ENCODE measurements at regions not wholly inside any gene's neighbourhood (a gene's known extent, or its start where the extent isn't known, plus 50 kb on each side); places are given as distances from the start of the nearest gene placed in this dataset.
A peak's percentile ranks its signal among the peaks of the same experiment; 100 is the strongest.
"Not testable (repeated sequence)": the region's sequence is repeated elsewhere in the genome, so short reads cannot be mapped to it uniquely, and the experiment has no call there.

GRCh38 chrX:829145-829544, 198.6 kb downstream of the SHOX start:
- no peak for DNase-seq

GRCh38 chrX:828411-828959, 197.9 kb downstream of the SHOX start:
- DNase-seq: peak; percentile 63

DNA sequence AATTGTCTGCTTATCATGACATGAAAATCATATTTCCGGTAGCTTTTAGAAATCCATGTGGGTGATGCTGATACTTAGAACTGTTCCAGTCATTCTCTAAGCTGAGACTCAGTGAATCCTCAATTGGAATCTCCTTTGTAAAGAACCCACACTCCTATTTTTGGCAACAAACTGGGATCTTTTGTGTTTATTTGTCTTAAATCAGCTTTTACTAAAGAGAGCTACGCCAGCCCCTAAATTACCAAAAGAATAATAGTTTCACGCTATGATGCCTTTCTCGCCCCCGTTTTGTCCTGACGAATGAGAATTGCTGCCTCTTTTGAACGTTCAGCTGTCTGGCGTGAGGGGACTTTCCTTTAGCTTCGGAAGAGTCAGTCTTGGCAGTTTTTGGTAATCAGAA, 195.9 kb downstream of the SHOX start:
- no peak for DNase-seq

- DNase-seq: peak; percentile 94
Observed at GRCh38 chrX:825991-826390, 195.4 kb downstream of the SHOX start.

DNA sequence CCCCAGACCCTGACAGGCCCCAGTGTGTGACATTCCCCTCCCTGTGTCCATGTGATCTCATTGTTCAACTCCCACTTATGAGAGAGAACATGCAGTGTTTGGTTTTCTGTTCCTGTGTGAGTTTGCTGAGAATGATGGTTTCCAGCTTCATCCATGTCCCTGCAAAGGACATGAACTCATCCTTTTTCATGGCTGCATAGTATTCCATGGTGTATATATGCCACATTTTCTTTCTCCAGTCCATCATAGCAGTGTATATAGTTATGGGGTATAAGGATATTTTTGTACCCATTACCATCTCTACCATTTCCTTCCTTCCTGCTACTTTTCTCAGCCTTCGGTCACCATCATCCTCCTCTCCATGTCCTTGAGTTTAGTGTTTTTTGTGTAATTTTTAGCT, 192.5 kb downstream of the SHOX start:
- not testable (repeated sequence) for DNase-seq

GRCh38 chrX:821327-822107, 190.9 kb downstream of the SHOX start:
- peak; percentile 74 for DNase-seq

DNA sequence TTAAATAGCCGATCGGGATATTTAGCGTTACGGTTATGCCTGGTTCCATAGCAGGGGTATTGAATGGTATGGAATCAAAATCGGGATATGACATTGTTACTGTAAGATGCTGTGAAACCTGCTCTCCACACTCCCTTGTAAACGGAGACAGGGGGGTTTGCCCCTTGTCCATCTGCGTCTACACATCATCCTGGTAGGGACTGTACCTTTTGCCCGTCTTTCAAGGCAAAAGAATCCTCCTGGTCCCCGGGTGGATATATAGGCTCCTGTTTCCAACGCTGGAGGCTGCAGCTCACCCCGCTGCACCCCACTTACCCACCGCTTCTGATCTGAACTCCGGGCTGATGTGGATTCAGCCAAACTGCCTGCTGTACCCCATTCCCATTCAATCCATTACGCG, 189.1 kb downstream of the SHOX start:
- DNase-seq: no peak

- DNase-seq: no peak
Observed at GRCh38 chrX:817759-818300, 187.2 kb downstream of the SHOX start.

GRCh38 chrX:817147-817546, 186.6 kb downstream of the SHOX start:
- DNase-seq: not testable (repeated sequence)

DNA sequence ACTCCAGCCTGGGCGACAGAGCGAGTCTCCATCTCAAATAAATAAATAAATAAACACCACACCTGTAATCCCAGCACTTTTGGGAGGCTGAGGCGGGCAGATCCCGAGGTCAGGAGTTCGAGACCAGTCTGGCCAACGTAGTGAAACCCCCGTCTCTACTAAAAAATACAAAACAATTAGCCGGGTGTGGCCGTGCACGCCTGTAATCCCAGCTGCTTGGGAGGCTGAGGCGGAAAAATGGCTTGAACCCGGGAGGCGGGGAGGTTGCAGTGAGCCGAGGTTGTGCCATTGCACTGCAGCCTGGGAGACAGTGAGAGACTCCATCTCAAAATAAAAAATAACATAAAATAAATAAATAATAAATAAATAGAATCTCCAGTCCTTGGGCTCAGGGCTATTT, 185.8 kb downstream of the SHOX start:
- DNase-seq: no peak

DNA sequence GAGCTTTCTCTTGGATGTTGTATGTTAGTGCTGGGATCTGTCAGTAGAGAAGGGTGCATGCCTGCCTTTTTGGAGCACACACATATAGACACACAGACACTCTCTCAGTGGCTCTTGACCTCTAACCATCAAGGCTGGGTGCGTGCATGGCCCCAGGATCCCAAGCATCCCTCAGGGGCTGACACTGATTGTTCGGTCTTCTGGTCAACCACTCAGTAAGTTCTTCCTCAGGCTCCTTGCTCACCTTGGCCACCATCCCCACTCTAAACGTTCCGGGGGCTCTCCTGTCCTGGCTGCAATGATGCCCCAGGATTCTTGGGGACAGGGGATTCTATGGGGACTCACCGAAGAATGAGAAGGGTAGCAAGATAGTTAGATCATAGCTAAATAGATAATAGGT, 179.6 kb downstream of the SHOX start:
- no peak for DNase-seq

- DNase-seq: no peak
Observed at GRCh38 chrX:809081-809480, 178.5 kb downstream of the SHOX start.

DNA sequence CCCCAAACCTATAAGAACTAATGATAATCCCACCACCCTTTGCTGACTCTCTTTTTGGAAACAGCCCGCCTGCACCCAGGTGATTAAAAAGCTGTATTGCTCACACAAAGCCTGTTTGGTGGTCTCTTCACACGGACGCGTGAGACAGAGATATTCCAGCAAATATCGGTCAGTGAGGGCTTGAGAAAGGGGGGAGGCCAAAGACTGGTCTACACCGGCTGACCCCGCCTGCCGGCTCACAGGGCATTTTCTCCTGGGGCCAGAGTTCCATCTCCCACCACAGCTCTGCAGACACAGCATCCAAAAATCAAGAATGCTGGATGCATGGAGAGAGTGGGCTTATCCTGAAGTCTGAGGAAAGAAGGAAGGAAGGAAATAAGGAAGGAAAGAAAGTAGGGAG, 176.0 kb downstream of the SHOX start:
- no peak for DNase-seq

- no peak for DNase-seq
Observed at GRCh38 chrX:805988-806387, 175.4 kb downstream of the SHOX start.

DNA sequence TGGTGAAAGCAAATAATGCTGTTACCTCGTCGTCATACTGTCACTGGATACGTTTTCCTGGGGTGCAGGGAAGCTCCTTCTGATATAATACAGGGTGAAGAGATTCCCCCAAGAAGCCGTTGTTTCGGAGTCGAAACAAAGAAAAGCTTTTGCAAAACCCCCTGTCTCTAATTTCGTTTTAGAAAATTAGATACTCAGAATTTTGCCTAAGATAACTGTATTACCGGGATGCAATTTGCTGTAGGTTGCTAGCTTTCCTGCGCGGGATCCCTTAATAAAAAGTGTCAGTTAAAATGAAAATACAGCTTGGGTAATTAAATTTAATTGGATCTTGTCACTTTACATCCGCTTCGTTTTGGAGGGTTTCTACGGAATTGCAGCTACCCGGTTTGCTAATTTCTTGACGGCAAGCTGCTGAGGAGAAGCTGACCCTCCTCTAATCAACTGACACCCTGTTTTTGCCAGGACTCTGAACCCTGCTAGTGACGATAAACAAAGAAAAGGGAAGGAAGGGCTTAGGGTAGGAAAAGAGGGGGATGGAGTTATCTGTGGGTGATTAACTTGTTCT, 174.6 kb downstream of the SHOX start:
- no peak for DNase-seq

- no peak for DNase-seq
Observed at GRCh38 chrX:802846-803245, 172.3 kb downstream of the SHOX start.

GRCh38 chrX:799808-800207, 169.2 kb downstream of the SHOX start:
- no peak for DNase-seq

DNA sequence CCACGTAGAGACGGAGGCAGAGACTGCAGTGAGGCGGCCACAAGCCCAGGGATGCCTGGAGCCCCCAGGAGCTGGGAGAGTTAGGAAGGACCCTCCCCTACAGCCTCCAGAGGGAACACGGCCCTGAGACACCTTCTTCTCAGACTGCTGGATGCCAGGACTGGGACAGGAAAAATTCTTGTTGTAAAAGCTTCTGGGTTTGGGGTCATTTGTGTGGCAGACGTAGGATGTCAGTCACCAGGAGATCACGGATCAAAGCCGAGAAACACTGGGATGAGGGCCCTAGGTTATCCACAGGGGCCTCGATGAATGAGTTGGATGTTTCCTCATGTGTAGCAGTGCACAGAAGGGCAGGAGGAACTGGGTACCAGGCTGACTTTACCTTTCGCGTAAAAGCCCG, 163.7 kb downstream of the SHOX start:
- no peak for DNase-seq

- DNase-seq: no peak
Observed at GRCh38 chrX:793216-793770, 162.7 kb downstream of the SHOX start.

- no peak for DNase-seq
Observed at GRCh38 chrX:791479-792034, 161.0 kb downstream of the SHOX start.

DNA sequence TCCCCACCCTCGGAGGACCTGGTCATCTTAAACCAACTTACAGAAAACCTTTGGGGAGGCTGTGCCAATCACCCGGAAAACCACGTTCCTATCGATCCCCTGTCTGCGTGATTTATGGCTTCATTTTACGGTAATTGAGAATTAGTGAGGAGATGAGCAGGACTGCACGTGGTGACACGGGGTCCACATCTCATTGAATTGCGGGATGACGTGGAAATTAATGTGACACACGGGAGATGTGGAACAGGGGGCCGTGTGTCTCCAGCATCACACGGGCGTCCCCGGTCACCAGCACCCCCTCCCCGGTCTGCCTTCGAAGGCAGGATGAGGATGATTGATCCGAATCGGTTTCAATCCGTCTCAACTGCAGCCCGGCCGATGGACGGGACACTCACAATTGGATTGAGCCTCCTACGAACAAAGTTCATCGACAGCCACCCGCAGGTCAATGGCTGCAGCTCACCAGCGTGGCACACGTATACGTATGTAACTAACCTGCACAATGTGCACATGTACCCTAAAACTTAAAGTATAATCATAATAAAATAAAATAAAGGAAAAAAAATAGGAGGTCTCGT, 160.3 kb downstream of the SHOX start:
- no peak for DNase-seq

DNA sequence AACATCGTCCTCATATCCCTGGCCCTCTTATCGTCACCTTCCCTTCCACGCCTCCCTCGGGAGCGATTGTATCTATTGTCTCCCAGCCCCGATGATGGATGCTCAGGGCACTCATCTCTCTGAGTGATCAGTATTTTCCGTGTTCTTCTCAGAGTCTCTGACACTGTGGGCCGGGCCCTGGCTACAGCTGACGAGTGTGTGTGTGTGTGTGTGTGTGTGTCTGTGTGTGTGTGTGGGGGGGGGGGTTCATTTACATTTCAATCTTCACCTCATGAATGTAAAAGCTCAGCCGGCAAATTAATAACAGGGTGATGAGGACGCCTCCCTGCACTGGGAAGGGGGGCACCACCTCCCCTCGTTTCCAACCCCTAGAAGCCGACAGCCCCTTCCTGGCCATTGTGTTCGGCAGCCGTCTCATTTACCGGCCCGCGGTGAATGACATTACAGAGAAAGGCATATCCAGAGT, 159.5 kb downstream of the SHOX start:
- DNase-seq: no peak

- no peak for DNase-seq
Observed at GRCh38 chrX:789096-789495, 158.5 kb downstream of the SHOX start.

All from fibroblast of skin of right quadriceps (primary cell).